GM12874 (cell line): ENCODE measurements at regions not wholly inside any gene's neighbourhood (a gene's known extent, or its start where the extent isn't known, plus 50 kb on each side); places are given as distances from the start of the nearest gene placed in this dataset.
A peak's percentile ranks its signal among the peaks of the same experiment; 100 is the strongest.

Experiments
- CTCF ChIP-seq: IDR thresholded peaks from 2 replicates; pipeline ENCODE4 v1.5.1; 2011; ENCODE audit warnings: low read depth, mild to moderate bottlenecking, control low read depth, low read length, moderate library complexity; ENCODE audit not compliant: insufficient read depth

DNA sequence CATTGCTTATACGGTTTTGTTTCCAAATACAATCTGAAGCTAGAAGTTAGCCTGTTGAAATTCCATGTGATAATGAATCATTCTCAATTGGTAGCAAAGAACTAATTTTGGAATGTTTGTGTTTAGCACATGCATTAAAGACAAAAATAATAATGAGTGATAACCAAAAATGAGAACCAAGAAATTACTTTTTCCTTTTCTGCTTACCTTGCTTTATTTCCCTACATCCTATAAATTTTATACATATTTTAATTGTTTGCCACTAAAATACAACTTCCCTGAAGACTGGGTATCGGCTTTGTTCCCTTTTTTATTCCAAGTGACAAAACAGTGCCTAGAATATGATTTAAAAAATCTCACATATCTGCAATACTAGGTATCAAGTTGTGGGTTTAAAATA, 203.8 kb upstream of the TACR3 start:
- TF ChIP-seq CTCF: no peak

GRCh38 chr4:103918214-103918613, 198.4 kb upstream of the TACR3 start:
- TF ChIP-seq CTCF: no peak

DNA sequence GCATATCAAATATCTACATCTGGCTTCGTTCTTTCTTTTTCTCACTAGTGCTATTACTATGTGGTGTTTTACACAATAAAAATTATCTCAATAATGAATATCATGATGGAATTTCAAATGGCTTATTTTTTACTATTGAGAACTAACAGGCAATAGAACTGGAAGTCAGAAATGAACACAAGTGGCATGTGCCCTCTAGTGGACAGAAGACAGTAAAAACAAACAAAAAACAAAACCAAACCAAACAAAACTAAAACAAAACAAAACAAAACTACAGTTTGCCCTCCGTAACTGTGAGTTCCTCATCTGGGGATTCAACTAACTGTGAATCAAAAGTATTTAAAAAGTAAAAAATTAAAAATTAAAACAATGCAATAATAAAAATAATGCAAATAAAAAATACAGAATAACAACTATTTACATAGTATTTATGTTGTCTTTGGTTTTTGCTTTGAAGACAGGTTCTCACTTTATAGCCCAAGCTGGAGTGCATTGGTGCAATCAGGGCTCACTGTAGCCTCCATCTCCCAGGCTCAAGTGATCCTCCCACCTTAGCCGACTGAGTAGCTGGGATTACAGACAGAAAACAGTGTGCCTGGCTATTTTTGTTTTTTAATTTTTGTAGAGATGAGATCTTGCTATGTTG, 195.6 kb upstream of the TACR3 start:
- TF ChIP-seq CTCF: peak; percentile 52

GRCh38 chr4:103907414-103907813, 187.6 kb upstream of the TACR3 start:
- no peak for TF ChIP-seq CTCF

GRCh38 chr4:103904123-103904522, 184.3 kb upstream of the TACR3 start:
- no peak for TF ChIP-seq CTCF

DNA sequence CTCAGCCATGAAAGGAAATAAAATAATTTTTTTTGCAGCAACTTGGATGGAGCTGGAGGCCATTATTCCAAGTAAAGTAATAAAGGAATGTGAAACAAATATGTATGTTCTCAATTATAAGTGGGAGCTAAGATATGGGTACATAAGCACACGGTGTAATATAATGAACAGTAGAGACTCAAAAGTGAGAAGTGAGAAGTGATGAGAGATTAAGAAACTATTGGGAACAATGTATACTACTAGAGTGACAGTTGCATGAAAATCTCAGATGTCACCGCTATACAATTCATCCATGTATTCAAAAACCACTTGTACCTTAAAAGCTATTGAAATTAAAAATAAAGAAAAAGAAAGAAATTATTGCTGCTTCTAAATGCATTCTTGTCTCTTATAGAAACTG, 182.9 kb upstream of the TACR3 start:
- no peak for TF ChIP-seq CTCF

GRCh38 chr4:103895876-103896465, 176.2 kb upstream of the TACR3 start:
- no peak for TF ChIP-seq CTCF
